ENCODE measurements at regions not wholly inside any gene's neighbourhood (a gene's known extent, or its start where the extent isn't known, plus 50 kb on each side); places are given as distances from the start of the nearest gene placed in this dataset.

- no peak for TF ChIP-seq CTCF (conservative IDR thresholded peaks at IDR 0.05)
- no peak for TF ChIP-seq EZH2 (IDR thresholded peaks at IDR 0.05; ENCODE audit: low read depth)
Observed at GRCh38 chr14:49449749-49450148, 136.4 kb downstream of the RPS29 start.

Measured in PC-9 (cell line).